K562 (cell line): ENCODE measurements at regions not wholly inside any gene's neighbourhood (a gene's known extent, or its start where the extent isn't known, plus 50 kb on each side); places are given as distances from the start of the nearest gene placed in this dataset.

Experiments
- ATAC-seq: fragments of 200-7000 bp; cut with Tn5 transposase; 3 replicates; pipeline ENCODE4 v1.9.1; 2020; ENCODE audit warnings: moderate library complexity
- BruUV-seq: library from RNA; stranded (reverse); fragments of 400-500 nt; replicated peaks from 2 replicates; lab custom pipeline; 2021; lab: Mats Ljungman, UMichigan
- CTCF ChIA-PET: fragments of 300-600 bp; formaldehyde crosslinking; extraction: SDS; loops from one replicate; lab custom pipeline; 2021; ENCODE audit warnings: low intra/inter-chr PET ratio; lab: Yijun Ruan, JAX
- POLR2A ChIA-PET: fragments of 300-600, 350-650 bp; sonication (Branson Sonifier 250); formaldehyde crosslinking; extraction: SDS; loops from one replicate; lab custom pipeline; 2021; ENCODE audit warnings: antibody characterized with exemption, inconsistent platforms; lab: Yijun Ruan, JAX
- DNase-seq, 4 experiments: peaks; one replicate each; pipeline versions ENCODE4 v3.0.0 to v3.0.0-alpha.2; 2011 to 2018; ENCODE audit warnings: low spot score in 3 of 4, mixed read lengths in 3 of 4; ENCODE audit errors: extremely low read depth in 1 of 4
- FAIRE-seq: peaks from 2 replicates; lab custom pipeline; 2011; peaks lifted over from hg19 to GRCh38; lab: Jason Lieb, UNC
- H2AFZ ChIP-seq: 2 replicates; pipeline ENCODE4 v1.6.0; 2011; ENCODE audit warnings: low read depth, low read length, control low read depth, inconsistent platforms
- H3K27ac ChIP-seq: fragments of 200-600 bp; 3 replicates; pipeline ENCODE4 v1.8.0; 2011; ENCODE audit warnings: low read depth, mild to moderate bottlenecking, control low read depth, inconsistent platforms, low read length, moderate library complexity, mixed read lengths; ENCODE audit errors: extremely low read depth
- H3K27me3 ChIP-seq, 2 experiments: fragments of 300-600 bp in 1 of 2; 2 replicates in 1 of 2; 3 replicates in 1 of 2; pipeline versions ENCODE4 v1.6.0 to v1.8.0; 2011; ENCODE audit warnings: inconsistent platforms in 2 of 2, low read length in 2 of 2, mild to moderate bottlenecking in 1 of 2, mixed read lengths in 1 of 2, moderate library complexity in 1 of 2; ENCODE audit not compliant: control insufficient read depth in 2 of 2, insufficient read depth in 2 of 2
- H3K36me3 ChIP-seq: fragments of 300-600 bp; 3 replicates; pipeline ENCODE4 v1.8.0; 2011; ENCODE audit warnings: mild to moderate bottlenecking, low read length, inconsistent platforms; ENCODE audit not compliant: control insufficient read depth, insufficient read depth
- H3K4me1 ChIP-seq, 2 experiments: fragments of 200-600 bp in 1 of 2; replicated peaks in 1 of 2; 2 replicates in 1 of 2; 3 replicates in 1 of 2; pipeline versions ENCODE4 v1.5.1 to v1.8.0; 2011; ENCODE audit warnings: inconsistent platforms in 2 of 2, low read length in 2 of 2, mild to moderate bottlenecking in 1 of 2, mixed read lengths in 1 of 2, moderate library complexity in 1 of 2; ENCODE audit not compliant: control insufficient read depth in 2 of 2, insufficient read depth in 2 of 2
- H3K4me2 ChIP-seq: 2 replicates; pipeline ENCODE4 v1.6.1; 2011; ENCODE audit warnings: low read length, control low read depth, inconsistent platforms, mixed read lengths; ENCODE audit not compliant: insufficient read depth
- H3K4me3 ChIP-seq: fragments of 200-600 bp; sonication (generic), shearing (Covaris generic); 2 replicates; pipeline ENCODE4 v1.5.1; 2016; ENCODE audit warnings: control low read depth, inconsistent platforms
- H3K79me2 ChIP-seq: fragments of 200-600 bp; 3 replicates; pipeline ENCODE4 v1.8.0; 2011; ENCODE audit warnings: low read length, inconsistent platforms; ENCODE audit not compliant: control insufficient read depth, insufficient read depth
- H3K9ac ChIP-seq, 2 experiments: 2 replicates each; pipeline versions ENCODE4 v1.6.0 to v1.6.1; 2011; ENCODE audit warnings: low read depth in 2 of 2, low read length in 2 of 2, control low read depth in 1 of 2, inconsistent platforms in 1 of 2, mild to moderate bottlenecking in 1 of 2, mixed read lengths in 1 of 2; ENCODE audit not compliant: insufficient read depth in 1 of 2
- H3K9me1 ChIP-seq: one replicate; pipeline ENCODE4 v1.6.0; 2011; ENCODE audit warnings: inconsistent platforms, mild to moderate bottlenecking, low read length, moderate library complexity; ENCODE audit not compliant: control insufficient read depth, insufficient read depth
- H3K9me3 ChIP-seq: replicated peaks from 2 replicates; pipeline ENCODE4 v1.5.1; 2011; ENCODE audit warnings: low read depth, low read length, inconsistent platforms; ENCODE audit not compliant: control insufficient read depth, insufficient read depth
- H4K20me1 ChIP-seq: replicated peaks from 2 replicates; pipeline ENCODE4 v1.6.1; 2011; ENCODE audit warnings: low read length, inconsistent platforms, mixed read lengths; ENCODE audit not compliant: control insufficient read depth, insufficient read depth
- ETS2 ChIP-seq: IDR thresholded peaks from 2 replicates; pipeline ENCODE4 v1.6.1; 2016; ENCODE audit warnings: borderline replicate concordance, missing genetic modification characterization, mild to moderate bottlenecking, moderate library complexity, missing compliant biosample characterization; ENCODE audit not compliant: poor library complexity, severe bottlenecking
- ZBTB9 ChIP-seq: fragments of 450-650 bp; formaldehyde crosslinking; IDR thresholded peaks from 2 replicates; pipeline ENCODE4 v1.4.0; 2020; ENCODE audit warnings: mild to moderate bottlenecking, moderate library complexity
- ZNF512 ChIP-seq: IDR thresholded peaks from 2 replicates; pipeline ENCODE4 v1.6.1; 2016; ENCODE audit warnings: missing genetic modification characterization, missing compliant biosample characterization
- in situ Hi-C: fragments of 300-500 bp; cut with MboI; formaldehyde crosslinking; loops from 4 replicates; pipeline ENCODE4 v1.15.0; 2018; ENCODE audit warnings: inconsistent platforms, mixed read lengths
- intact Hi-C: fragments of 100-400 bp; cut with micrococcal nuclease; formaldehyde crosslinking; loops from 2 replicates; pipeline ENCODE4 v1.14.2; 2022

- no peaks in the 10 kb centered on the region for H3K9me3 ChIP-seq
- no peak for TF ChIP-seq ETS2 (tag)
- TF ChIP-seq ZNF512 = peak; percentile 74
- no peak for TF ChIP-seq ZBTB9
- no peaks in the 10 kb centered on the region for H3K9me1 ChIP-seq
- no peaks in the 10 kb centered on the region for H3K36me3 ChIP-seq
- DNase-seq = no peak
- no peak for ATAC-seq
- H3K4me2 ChIP-seq = no peak overlapping the region
- POLR2A ChIA-PET = no interaction called here
- no peak for FAIRE-seq
- H4K20me1 ChIP-seq = no peaks in the 10 kb centered on the region
- no peak overlapping the region for H3K9ac ChIP-seq
- no peaks in the 10 kb centered on the region for H3K27me3 ChIP-seq
- H3K4me3 ChIP-seq = no peak overlapping the region
- in situ Hi-C loops (loop anchor here (25.0 kb wide), 1 partner anchor 437 kb away; the partner anchor contains the start of gene FAT4), intact Hi-C loops (no loop called here)
- no peak overlapping the region for H2AFZ ChIP-seq
- no peaks in the 10 kb centered on the region for H3K79me2 ChIP-seq
- H3K4me1 ChIP-seq = no peaks in the 10 kb centered on the region
- H3K27ac ChIP-seq = no peak overlapping the region
- CTCF ChIA-PET = no interaction called here
- no TSS peak for BruUV-seq
Observed at GRCh38 chr4:125749354-125749753, 434.6 kb downstream of the FAT4 start.
